Activated CD4-positive, alpha-beta T cell treated with anti-CD3 and anti-CD28 coated beads, Interleukin-2, amount 10 ng/mL, durations not matched to agents 24 days and 14 days (primary cell): ENCODE measurements at regions not wholly inside any gene's neighbourhood (a gene's known extent, or its start where the extent isn't known, plus 50 kb on each side); places are given as distances from the start of the nearest gene placed in this dataset.

Experiments used
- DNase-seq: peaks from one replicate; pipeline ENCODE4 v3.0.0; 2022
- H3K27ac Mint-ChIP-seq: one replicate; pipeline ENCODE4 v1.8.0; 2022; ENCODE audit warnings: mild to moderate bottlenecking, mixed read lengths
- H3K27me3 Mint-ChIP-seq: one replicate; pipeline ENCODE4 v1.8.0; 2022; ENCODE audit warnings: mixed read lengths
- H3K36me3 Mint-ChIP-seq: one replicate; pipeline ENCODE4 v1.8.0; 2022; ENCODE audit warnings: low read depth, mild to moderate bottlenecking, mixed read lengths
- H3K4me1 Mint-ChIP-seq: one replicate; pipeline ENCODE4 v1.8.0; 2021; ENCODE audit warnings: mixed read lengths
- H3K4me3 Mint-ChIP-seq: one replicate; pipeline ENCODE4 v1.8.0; 2022; ENCODE audit warnings: mild to moderate bottlenecking, moderate library complexity, mixed read lengths
- H3K9me3 Mint-ChIP-seq: one replicate; pipeline ENCODE4 v1.8.0; 2021; ENCODE audit warnings: mixed read lengths
- intact Hi-C: fragments of 100-400 bp; cut with micrococcal nuclease; formaldehyde crosslinking; loops from one replicate; pipeline ENCODE4 v1.15.1; 2023

GRCh38 chr20:23269954-23270353 is 80.6 kb upstream of the NXT1 start:
- peaks cover 5% of the 10 kb centered on the region for H3K9me3 Mint-ChIP-seq
- no peak overlapping the region for H3K4me3 Mint-ChIP-seq
- intact Hi-C loops, result no loop called here
- H3K36me3 Mint-ChIP-seq, result no peaks in the 10 kb centered on the region
- H3K4me1 Mint-ChIP-seq, result no peaks in the 10 kb centered on the region
- no peak overlapping the region for H3K27ac Mint-ChIP-seq
- DNase-seq, result no peak
- H3K27me3 Mint-ChIP-seq, result no peaks in the 10 kb centered on the region

- Mint-ChIP-seq H3K4me3 (no peak overlapping the region), H3K27ac (no peak overlapping the region), H3K9me3 (peaks cover 7% of the 10 kb centered on the region), H3K36me3 (no peaks in the 10 kb centered on the region), H3K27me3 (no peaks in the 10 kb centered on the region), H3K4me1 (no peaks in the 10 kb centered on the region)
- intact Hi-C loops, result no loop called here
- no peak for DNase-seq
Observed at GRCh38 chr20:23268792-23269354, 81.7 kb upstream of the NXT1 start.

GRCh38 chr20:23267909-23268308 is 82.7 kb upstream of the NXT1 start:
- intact Hi-C loops, result no loop called here
- Mint-ChIP-seq H3K9me3 (peaks cover 13% of the 10 kb centered on the region), H3K27me3 (no peaks in the 10 kb centered on the region), H3K4me1 (no peaks in the 10 kb centered on the region), H3K4me3 (no peak overlapping the region), H3K36me3 (no peaks in the 10 kb centered on the region), H3K27ac (no peak overlapping the region)
- DNase-seq, result no peak

- H3K36me3 Mint-ChIP-seq, result no peaks in the 10 kb centered on the region
- H3K4me1 Mint-ChIP-seq, result no peaks in the 10 kb centered on the region
- DNase-seq, result no peak
- H3K27me3 Mint-ChIP-seq, result no peaks in the 10 kb centered on the region
- no peak overlapping the region for H3K4me3 Mint-ChIP-seq
- intact Hi-C loops, result no loop called here
- peaks cover 13% of the 10 kb centered on the region for H3K9me3 Mint-ChIP-seq
- H3K27ac Mint-ChIP-seq, result no peak overlapping the region
Observed at GRCh38 chr20:23266530-23267398, 83.8 kb upstream of the NXT1 start.

GRCh38 chr20:23265226-23265625 is 85.4 kb upstream of the NXT1 start:
- H3K27me3 Mint-ChIP-seq, result no peaks in the 10 kb centered on the region
- H3K4me3 Mint-ChIP-seq, result no peak overlapping the region
- intact Hi-C loops, result no loop called here
- no peaks in the 10 kb centered on the region for H3K36me3 Mint-ChIP-seq
- peaks cover 13% of the 10 kb centered on the region for H3K9me3 Mint-ChIP-seq
- H3K27ac Mint-ChIP-seq, result no peak overlapping the region
- no peak for DNase-seq
- H3K4me1 Mint-ChIP-seq, result no peaks in the 10 kb centered on the region

GRCh38 chr20:23264545-23264944 is 86.0 kb upstream of the NXT1 start:
- no peaks in the 10 kb centered on the region for H3K36me3 Mint-ChIP-seq

GRCh38 chr20:23260181-23260840 is 90.3 kb upstream of the NXT1 start:
- Mint-ChIP-seq H3K9me3 (peaks cover 12% of the 10 kb centered on the region), H3K27ac (no peak overlapping the region), H3K4me3 (no peak overlapping the region), H3K36me3 (no peaks in the 10 kb centered on the region), H3K4me1 (peaks cover 2% of the 10 kb centered on the region), H3K27me3 (no peaks in the 10 kb centered on the region)
- no peak for DNase-seq
- intact Hi-C loops, result no loop called here

More at GRCh38 chr20:23264545-23264944, 86.0 kb upstream of the NXT1 start:
- no peak for DNase-seq
- intact Hi-C loops, result no loop called here
- H3K27ac Mint-ChIP-seq, result no peak overlapping the region
- no peaks in the 10 kb centered on the region for H3K4me1 Mint-ChIP-seq
- H3K27me3 Mint-ChIP-seq, result no peaks in the 10 kb centered on the region
- no peak overlapping the region for H3K4me3 Mint-ChIP-seq
- H3K9me3 Mint-ChIP-seq, result peaks cover 13% of the 10 kb centered on the region

- intact Hi-C loops, result no loop called here
- Mint-ChIP-seq H3K27me3 (no peaks in the 10 kb centered on the region), H3K4me1 (peaks cover 2% of the 10 kb centered on the region), H3K4me3 (no peak overlapping the region), H3K9me3 (peaks cover 4% of the 10 kb centered on the region), H3K27ac (no peak overlapping the region), H3K36me3 (no peaks in the 10 kb centered on the region)
- DNase-seq, result no peak
Observed at GRCh38 chr20:23258747-23259121, 91.9 kb upstream of the NXT1 start.

- H3K4me1 Mint-ChIP-seq, result peaks cover 2% of the 10 kb centered on the region
- H3K36me3 Mint-ChIP-seq, result no peaks in the 10 kb centered on the region
- intact Hi-C loops, result no loop called here
- no peak overlapping the region for H3K4me3 Mint-ChIP-seq
- DNase-seq, result no peak
- no peak overlapping the region for H3K27ac Mint-ChIP-seq
- no peaks in the 10 kb centered on the region for H3K9me3 Mint-ChIP-seq
- no peaks in the 10 kb centered on the region for H3K27me3 Mint-ChIP-seq
Observed at GRCh38 chr20:23257848-23258746, 92.5 kb upstream of the NXT1 start.

GRCh38 chr20:23257106-23257761 is 93.4 kb upstream of the NXT1 start:
- H3K36me3 Mint-ChIP-seq, result no peaks in the 10 kb centered on the region
- DNase-seq, result no peak
- H3K27me3 Mint-ChIP-seq, result no peaks in the 10 kb centered on the region
- intact Hi-C loops, result no loop called here
- no peak overlapping the region for H3K27ac Mint-ChIP-seq
- H3K4me1 Mint-ChIP-seq, result peaks cover 2% of the 10 kb centered on the region
- H3K9me3 Mint-ChIP-seq, result no peaks in the 10 kb centered on the region
- no peak overlapping the region for H3K4me3 Mint-ChIP-seq

- peaks cover 2% of the 10 kb centered on the region for H3K4me1 Mint-ChIP-seq
- no peaks in the 10 kb centered on the region for H3K9me3 Mint-ChIP-seq
- H3K36me3 Mint-ChIP-seq, result no peaks in the 10 kb centered on the region
- intact Hi-C loops, result no loop called here
- H3K27me3 Mint-ChIP-seq, result no peaks in the 10 kb centered on the region
- H3K27ac Mint-ChIP-seq, result no peak overlapping the region
- H3K4me3 Mint-ChIP-seq, result no peak overlapping the region
- no peak for DNase-seq
Observed at GRCh38 chr20:23255716-23256385, 94.7 kb upstream of the NXT1 start.

GRCh38 chr20:23255106-23255505 is 95.5 kb upstream of the NXT1 start:
- Mint-ChIP-seq H3K4me3 (no peak overlapping the region), H3K36me3 (no peaks in the 10 kb centered on the region), H3K4me1 (peaks cover 2% of the 10 kb centered on the region), H3K9me3 (no peaks in the 10 kb centered on the region), H3K27me3 (no peaks in the 10 kb centered on the region), H3K27ac (no peak overlapping the region)
- intact Hi-C loops, result no loop called here
- no peak for DNase-seq

- intact Hi-C loops, result no loop called here
- no peak overlapping the region for H3K4me3 Mint-ChIP-seq
- no peaks in the 10 kb centered on the region for H3K27me3 Mint-ChIP-seq
- DNase-seq, result no peak
- H3K4me1 Mint-ChIP-seq, result peaks cover 2% of the 10 kb centered on the region
- H3K27ac Mint-ChIP-seq, result no peak overlapping the region
- no peaks in the 10 kb centered on the region for H3K9me3 Mint-ChIP-seq
- no peaks in the 10 kb centered on the region for H3K36me3 Mint-ChIP-seq
Observed at GRCh38 chr20:23254505-23254904, 96.1 kb upstream of the NXT1 start.
